NCI-H1436 treated with DMSO at 0.1 percent for 48 hours (cell line): ENCODE measurements at regions not wholly inside any gene's neighbourhood (a gene's known extent, or its start where the extent isn't known, plus 50 kb on each side); places are given as distances from the start of the nearest gene placed in this dataset.
"Not testable (repeated sequence)": the region's sequence is repeated elsewhere in the genome, so short reads cannot be mapped to it uniquely, and the experiment has no call there.

Experiments used
- DNase-seq: peaks from one replicate; lab custom pipeline; 2025; lab: John Stamatoyannopoulos, UW

GRCh38 chr5:88092358-88092757, 176.3 kb downstream of the TMEM161B start:
- no peak for DNase-seq

- no peak for DNase-seq
Measured at GRCh38 chr5:88090506-88090905, 178.1 kb downstream of the TMEM161B start.

- DNase-seq, result no peak
Measured at GRCh38 chr5:88089719-88090390, 178.8 kb downstream of the TMEM161B start.

- DNase-seq, result no peak
Measured at GRCh38 chr5:88085462-88085861, 183.2 kb downstream of the TMEM161B start.

GRCh38 chr5:88081877-88082276, 186.8 kb downstream of the TMEM161B start:
- no peak for DNase-seq

GRCh38 chr5:88063813-88064212, 204.8 kb downstream of the TMEM161B start:
- no peak for DNase-seq

GRCh38 chr5:88060194-88060593, 208.5 kb downstream of the TMEM161B start:
- no peak for DNase-seq

GRCh38 chr5:88058625-88059024, 210.0 kb downstream of the TMEM161B start:
- no peak for DNase-seq

GRCh38 chr5:88052468-88052867, 216.2 kb downstream of the TMEM161B start:
- not testable (repeated sequence) for DNase-seq

- DNase-seq, result no peak
Measured at GRCh38 chr5:88051148-88051547, 217.5 kb downstream of the TMEM161B start.

- DNase-seq, result no peak
Measured at GRCh38 chr5:88049737-88050136, 218.9 kb downstream of the TMEM161B start.

- DNase-seq, result no peak
Measured at GRCh38 chr5:88049156-88049555, 219.5 kb downstream of the TMEM161B start.

GRCh38 chr5:88045931-88046461, 222.6 kb downstream of the TMEM161B start:
- no peak for DNase-seq

GRCh38 chr5:88045165-88045564, 223.5 kb downstream of the TMEM161B start:
- DNase-seq, result no peak

GRCh38 chr5:88034520-88034919, 234.1 kb downstream of the TMEM161B start:
- DNase-seq, result no peak

GRCh38 chr5:88033191-88033590, 235.5 kb downstream of the TMEM161B start:
- no peak for DNase-seq

GRCh38 chr5:88029011-88029410, 239.6 kb downstream of the TMEM161B start:
- no peak for DNase-seq

GRCh38 chr5:88021141-88021540, 247.5 kb downstream of the TMEM161B start:
- DNase-seq, result no peak

- DNase-seq, result not testable (repeated sequence)
Measured at GRCh38 chr5:88014984-88015383, 253.7 kb downstream of the TMEM161B start.

GRCh38 chr5:88000877-88001276, 267.8 kb downstream of the TMEM161B start:
- no peak for DNase-seq

- no peak for DNase-seq
Measured at GRCh38 chr5:87997662-87998061, 271.0 kb downstream of the TMEM161B start.

- no peak for DNase-seq
Measured at GRCh38 chr5:87966213-87966612, 302.4 kb downstream of the TMEM161B start.

GRCh38 chr5:87954121-87954520, 314.5 kb downstream of the TMEM161B start:
- no peak for DNase-seq

- no peak for DNase-seq
Measured at GRCh38 chr5:87951661-87952060, 317.0 kb downstream of the TMEM161B start.
